HCT116 (cell line): ENCODE measurements at regions not wholly inside any gene's neighbourhood (a gene's known extent, or its start where the extent isn't known, plus 50 kb on each side); places are given as distances from the start of the nearest gene placed in this dataset.

Experiments
- ATAC-seq: fragments of 200-7000 bp; cut with Tn5 transposase; 2 replicates; pipeline ENCODE4 v1.9.1; 2020; ENCODE audit warnings: mild to moderate bottlenecking, moderate library complexity
- BruUV-seq: library from RNA; stranded (reverse); fragments of 400-500 nt; replicated peaks from 2 replicates; lab custom pipeline; 2021; lab: Mats Ljungman, UMichigan
- CTCF ChIA-PET: fragments of 300-600 bp; sonication (Branson Sonifier 250); formaldehyde crosslinking; loops from one replicate; lab custom pipeline; 2021; ENCODE audit warnings: antibody characterized with exemption; lab: Charles Lee
- POLR2A ChIA-PET: fragments of 300-600, 350-600 bp; sonication (Branson Sonifier 250); formaldehyde crosslinking; loops from one replicate; lab custom pipeline; 2021; ENCODE audit warnings: antibody characterized with exemption; lab: Charles Lee
- RAD21 ChIA-PET, 2 experiments: fragments of 300-600 bp; sonication (Branson Sonifier 250); formaldehyde crosslinking; loops; one replicate each; lab custom pipeline; 2023; ENCODE audit warnings: low total read pairs in 2 of 2; ENCODE audit not compliant: uncharacterized antibody in 2 of 2, unreplicated experiment in 2 of 2, low non-redundant PET in 1 of 2; lab: Charles Lee
- DNase-seq: peaks from one replicate; pipeline ENCODE4 v3.0.0-alpha.2; 2010; ENCODE audit warnings: low read depth, low spot score
- H2AFZ ChIP-seq: fragments of 200-600 bp; shearing (Covaris generic), sonication (generic); 2 replicates; pipeline ENCODE4 v1.6.1; 2017; ENCODE audit warnings: low read depth, mixed run types, mixed read lengths, antibody characterized with exemption, low read length; ENCODE audit not compliant: poor library complexity, severe bottlenecking
- H3K27ac ChIP-seq: 2 replicates; pipeline ENCODE4 v1.5.1; 2012; ENCODE audit warnings: low read depth, low read length
- H3K27me3 ChIP-seq: fragments of 200-600 bp; sonication (generic); 2 replicates; pipeline ENCODE4 v1.6.1; 2016; ENCODE audit warnings: mixed run types, low read length, mixed read lengths; ENCODE audit not compliant: insufficient read depth
- H3K36me3 ChIP-seq, 2 experiments: fragments of 200-500 bp in 1 of 2; fragments of 200-600 bp in 1 of 2; sonication (Bioruptor generic) in 1 of 2; sonication (generic) in 1 of 2; 2 replicates each; pipeline versions ENCODE4 v1.5.1 to v1.6.1; 2014 to 2016; ENCODE audit warnings: low read length in 2 of 2, inconsistent platforms in 1 of 2, mixed read lengths in 1 of 2, mixed run types in 1 of 2; ENCODE audit not compliant: insufficient read depth in 2 of 2, control insufficient read depth in 1 of 2
- H3K4me1 ChIP-seq, 2 experiments: fragments of 200-600 bp in 1 of 2; sonication (generic) in 1 of 2; 2 replicates each; pipeline versions ENCODE4 v1.5.1 to v1.6.1; 2012 to 2017; ENCODE audit warnings: low read length in 2 of 2, inconsistent platforms in 1 of 2, mild to moderate bottlenecking in 1 of 2, mixed read lengths in 1 of 2, mixed run types in 1 of 2, moderate library complexity in 1 of 2; ENCODE audit not compliant: insufficient read depth in 2 of 2, control insufficient read depth in 1 of 2
- H3K4me2 ChIP-seq: fragments of 200-600 bp; sonication (generic); 2 replicates; pipeline ENCODE4 v1.6.1; 2017; ENCODE audit warnings: mixed run types, low read length, mixed read lengths
- H3K4me3 ChIP-seq, 2 experiments: fragments of 200-600 bp in 1 of 2; sonication (generic) in 1 of 2; replicated peaks in 1 of 2; 2 replicates each; pipeline ENCODE4 v1.5.1; 2011 to 2016; ENCODE audit warnings: low read length in 2 of 2, control low read depth in 1 of 2, low read depth in 1 of 2, mild to moderate bottlenecking in 1 of 2, mixed read lengths in 1 of 2, mixed run types in 1 of 2
- H3K79me2 ChIP-seq: fragments of 200-600 bp; sonication (generic); 2 replicates; pipeline ENCODE4 v1.6.1; 2017; ENCODE audit warnings: mild to moderate bottlenecking, mixed run types, low read length, moderate library complexity, mixed read lengths; ENCODE audit not compliant: insufficient read depth
- H3K9ac ChIP-seq: fragments of 200-600 bp; sonication (generic); 2 replicates; pipeline ENCODE4 v1.6.1; 2016; ENCODE audit warnings: low read length, mixed read lengths
- H3K9me2 ChIP-seq: fragments of 200-600 bp; sonication (generic), shearing (Covaris generic); 2 replicates; pipeline ENCODE4 v1.6.1; 2017; ENCODE audit warnings: mixed run types, mild to moderate bottlenecking, moderate library complexity; ENCODE audit not compliant: insufficient read depth
- H3K9me3 ChIP-seq, 2 experiments: fragments of 200-500 bp in 1 of 2; fragments of 200-600 bp in 1 of 2; sonication (Bioruptor generic) in 1 of 2; sonication (generic) in 1 of 2; 2 replicates each; pipeline ENCODE4 v1.6.1; 2014 to 2017; ENCODE audit warnings: low read length in 2 of 2, mixed read lengths in 2 of 2, inconsistent platforms in 1 of 2, low read depth in 1 of 2, mild to moderate bottlenecking in 1 of 2, mixed run types in 1 of 2, moderate library complexity in 1 of 2; ENCODE audit not compliant: control insufficient read depth in 1 of 2, insufficient read depth in 1 of 2
- H4K20me1 ChIP-seq: fragments of 200-600 bp; sonication (generic), shearing (Covaris generic); 2 replicates; pipeline ENCODE4 v1.6.1; 2017; ENCODE audit warnings: mixed run types, mild to moderate bottlenecking, moderate library complexity; ENCODE audit not compliant: insufficient read depth
- ATF3 ChIP-seq: IDR thresholded peaks from 2 replicates; pipeline ENCODE4 v1.6.1; 2012
- CBX3 ChIP-seq: IDR thresholded peaks from 2 replicates; pipeline ENCODE4 v1.6.1; 2012; ENCODE audit warnings: low read depth
- CTCF ChIP-seq, 3 experiments: fragments of 200-600 bp in 1 of 3; sonication (generic) in 1 of 3; IDR thresholded peaks in 2 of 3; conservative IDR thresholded peaks in 1 of 3; 2 replicates each; pipeline ENCODE4 v1.5.1; 2012 to 2017; ENCODE audit warnings: low read depth in 2 of 3, low read length in 2 of 3, antibody characterized with exemption in 1 of 3, borderline replicate concordance in 1 of 3, control low read depth in 1 of 3, mild to moderate bottlenecking in 1 of 3, mixed read lengths in 1 of 3, mixed run types in 1 of 3, moderate library complexity in 1 of 3; ENCODE audit not compliant: insufficient read depth in 1 of 3
- EGR1 ChIP-seq: IDR thresholded peaks from 2 replicates; pipeline ENCODE4 v1.6.1; 2012; ENCODE audit warnings: low read depth
- ELF1 ChIP-seq: IDR thresholded peaks from 2 replicates; pipeline ENCODE4 v1.6.1; 2012; ENCODE audit warnings: low read depth, borderline replicate concordance
- EZH2 ChIP-seq: fragments of 200-600 bp; sonication (generic); IDR thresholded peaks from 2 replicates; pipeline ENCODE4 v1.6.1; 2017; ENCODE audit warnings: antibody characterized with exemption, mixed run types
- EZH2phosphoT487 ChIP-seq: fragments of 200-600 bp; IDR thresholded peaks from 2 replicates; pipeline ENCODE4 v1.6.1; 2018; ENCODE audit warnings: antibody characterized with exemption, borderline replicate concordance
- FOSL1 ChIP-seq: IDR thresholded peaks from 2 replicates; pipeline ENCODE4 v1.6.1; 2012; ENCODE audit warnings: low read depth
- JUND ChIP-seq: IDR thresholded peaks from 2 replicates; pipeline ENCODE4 v1.6.1; 2012
- POLR2A ChIP-seq: IDR thresholded peaks from 2 replicates; pipeline ENCODE4 v1.7.0; 2011; ENCODE audit warnings: borderline replicate concordance; ENCODE audit not compliant: insufficient read depth, insufficient read length; ENCODE audit errors: extremely low read depth
- POLR2AphosphoS5 ChIP-seq: IDR thresholded peaks from 2 replicates; pipeline ENCODE4 v1.6.1; 2011; ENCODE audit warnings: mild to moderate bottlenecking, low read depth, low read length, moderate library complexity
- RAD21 ChIP-seq: IDR thresholded peaks from 2 replicates; pipeline ENCODE4 v1.6.1; 2012; ENCODE audit warnings: low read depth, mild to moderate bottlenecking
- TCF7L2 ChIP-seq: IDR thresholded peaks from 2 replicates; pipeline ENCODE4 v1.7.0; 2011; ENCODE audit warnings: borderline replicate concordance, inconsistent platforms; ENCODE audit not compliant: insufficient read depth, insufficient read length; ENCODE audit errors: extremely low read depth
- YY1 ChIP-seq: IDR thresholded peaks from 2 replicates; pipeline ENCODE4 v1.6.1; 2011; ENCODE audit warnings: low read length, low read depth, moderate library complexity, mild to moderate bottlenecking; ENCODE audit not compliant: insufficient replicate concordance; ENCODE audit errors: extremely low read depth
- ZBTB33 ChIP-seq: IDR thresholded peaks from 2 replicates; pipeline ENCODE4 v1.6.1; 2011; ENCODE audit warnings: mild to moderate bottlenecking, low read length, moderate library complexity; ENCODE audit not compliant: insufficient replicate concordance; ENCODE audit errors: extremely low read depth
- intact Hi-C: fragments of 100-400 bp; cut with micrococcal nuclease; formaldehyde crosslinking; loops from 2 replicates; pipeline ENCODE4 v1.10.0; 2022

GRCh38 chrY:8629636-8630035 is 707.6 kb upstream of the TSPY4 start:
- no peak for DNase-seq
- Histone ChIP-seq H3K4me1 (no peaks in the 10 kb centered on the region), H3K4me3 (no peak overlapping the region), H3K36me3 (no peaks in the 10 kb centered on the region), H4K20me1 (no peaks in the 10 kb centered on the region), H3K27ac (no peak overlapping the region), H3K79me2 (no peaks in the 10 kb centered on the region), H3K9me2 (no peaks in the 10 kb centered on the region), H2AFZ (no peak overlapping the region), H3K27me3 (no peaks in the 10 kb centered on the region), H3K9ac (no peak overlapping the region), H3K9me3 (no peaks in the 10 kb centered on the region), H3K4me2 (no peak overlapping the region)
- ChIA-PET CTCF (no interaction called here), RAD21 (no interaction called here), POLR2A (no interaction called here)
- ATAC-seq, result no peak
- no TSS peak for BruUV-seq
- TF ChIP-seq YY1 (no peak), ATF3 (no peak), FOSL1 (no peak), POLR2A (no peak), POLR2AphosphoS5 (no peak), JUND (no peak), EZH2phosphoT487 (no peak), ZBTB33 (no peak), TCF7L2 (no peak), EGR1 (no peak), RAD21 (no peak), ELF1 (no peak), CTCF (IDR thresholded peaks at IDR 0.05 in 2 of 3, conservative IDR thresholded peaks at IDR 0.05 in 1 of 3; ENCODE audit: borderline replicate concordance in 1 of 3, insufficient read depth in 1 of 3, low read depth in 2 of 3, low read length in 2 of 3) (no peak), EZH2 (no peak), CBX3 (no peak)
- TF ChIP-seq, all 23 proteins: peak for 0
- intact Hi-C loops, result no loop called here
